ENCODE measurements at regions not wholly inside any gene's neighbourhood (a gene's known extent, or its start where the extent isn't known, plus 50 kb on each side); places are given as distances from the start of the nearest gene placed in this dataset.

GRCh38 chr2:158013891-158014290 lies 87.8 kb upstream of the UPP2 start:
- no peak for TF ChIP-seq EZH2 (IDR thresholded peaks at IDR 0.05; ENCODE audit: borderline replicate concordance, low read depth, low read length, severe bottlenecking)
- TF ChIP-seq, protein P1, sequence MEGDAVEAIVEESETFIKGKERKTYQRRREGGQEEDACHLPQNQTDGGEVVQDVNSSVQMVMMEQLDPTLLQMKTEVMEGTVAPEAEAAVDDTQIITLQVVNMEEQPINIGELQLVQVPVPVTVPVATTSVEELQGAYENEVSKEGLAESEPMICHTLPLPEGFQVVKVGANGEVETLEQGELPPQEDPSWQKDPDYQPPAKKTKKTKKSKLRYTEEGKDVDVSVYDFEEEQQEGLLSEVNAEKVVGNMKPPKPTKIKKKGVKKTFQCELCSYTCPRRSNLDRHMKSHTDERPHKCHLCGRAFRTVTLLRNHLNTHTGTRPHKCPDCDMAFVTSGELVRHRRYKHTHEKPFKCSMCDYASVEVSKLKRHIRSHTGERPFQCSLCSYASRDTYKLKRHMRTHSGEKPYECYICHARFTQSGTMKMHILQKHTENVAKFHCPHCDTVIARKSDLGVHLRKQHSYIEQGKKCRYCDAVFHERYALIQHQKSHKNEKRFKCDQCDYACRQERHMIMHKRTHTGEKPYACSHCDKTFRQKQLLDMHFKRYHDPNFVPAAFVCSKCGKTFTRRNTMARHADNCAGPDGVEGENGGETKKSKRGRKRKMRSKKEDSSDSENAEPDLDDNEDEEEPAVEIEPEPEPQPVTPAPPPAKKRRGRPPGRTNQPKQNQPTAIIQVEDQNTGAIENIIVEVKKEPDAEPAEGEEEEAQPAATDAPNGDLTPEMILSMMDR (IDR thresholded peaks at IDR 0.05; ENCODE audit: borderline replicate concordance, extremely low read depth, low read length, poor library complexity, severe bottlenecking), result no peak

All from DND-41 (cell line).